Thyroid gland (tissue), 4 donors: ENCODE measurements at regions not wholly inside any gene's neighbourhood (a gene's known extent, or its start where the extent isn't known, plus 50 kb on each side); places are given as distances from the start of the nearest gene placed in this dataset.

ENCODE experiments used
- DNase-seq, 2 donors: peaks; one replicate each; pipeline ENCODE4 v3.0.0-alpha.2; 2019
- H3K27ac ChIP-seq, 3 donors: fragments of 200-600 bp; sonication (generic); 1 replicate in 2 of 3; 2 replicates in 1 of 3; pipeline ENCODE4 v1.5.1; 2016 to 2019; ENCODE audit warnings: mild to moderate bottlenecking in 1 of 3, moderate library complexity in 1 of 3
- H3K27me3 ChIP-seq: fragments of 200-600 bp; sonication (generic); one replicate; pipeline ENCODE4 v1.5.1; 2019
- H3K36me3 ChIP-seq, 2 donors: fragments of 200-600 bp; sonication (generic); one replicate each; pipeline ENCODE4 v1.5.1; 2016 to 2019
- H3K4me1 ChIP-seq, 2 donors: fragments of 200-600 bp; sonication (generic); one replicate each; pipeline ENCODE4 v1.5.1; 2017 to 2019
- H3K4me3 ChIP-seq, 3 donors: fragments of 200-600 bp; sonication (generic); replicated peaks in 1 of 3; 1 replicate in 2 of 3; 2 replicates in 1 of 3; pipeline ENCODE4 v1.5.1; 2016; ENCODE audit warnings: mild to moderate bottlenecking in 1 of 3
- H3K9me3 ChIP-seq: fragments of 200-600 bp; sonication (generic); one replicate; pipeline ENCODE4 v1.5.1; 2017
- POLR2A ChIP-seq, 2 donors: fragments of 450-650 bp; IDR thresholded peaks; one replicate each; pipeline ENCODE4 v1.6.1; 2017; ENCODE audit warnings: antibody characterized with exemption in 2 of 2, mild to moderate bottlenecking in 2 of 2, moderate library complexity in 1 of 2
- WGBS, 2 donors: methylation state at CpG; one replicate each; pipeline ENCODE4 v1.1.5; 2017; 5-methylcytosine and 5-hydroxymethylcytosine counted together
- intact Hi-C: fragments of 100-400 bp; cut with DNase I; formaldehyde crosslinking; loops from one replicate; pipeline ENCODE4 v1.15.1; 2023
- TF ChIP-seq, protein P1 (sequence below), 6 experiments: fragments of 200-600 bp in 3 of 6; fragments of 450-650 bp in 3 of 6; sonication (generic) in 3 of 6; IDR thresholded peaks; one replicate each; pipeline ENCODE4 v1.5.1; 2016 to 2019; ENCODE audit warnings: antibody characterized with exemption in 6 of 6, mild to moderate bottlenecking in 2 of 6, inconsistent platforms in 1 of 6, moderate library complexity in 1 of 6

DNA sequence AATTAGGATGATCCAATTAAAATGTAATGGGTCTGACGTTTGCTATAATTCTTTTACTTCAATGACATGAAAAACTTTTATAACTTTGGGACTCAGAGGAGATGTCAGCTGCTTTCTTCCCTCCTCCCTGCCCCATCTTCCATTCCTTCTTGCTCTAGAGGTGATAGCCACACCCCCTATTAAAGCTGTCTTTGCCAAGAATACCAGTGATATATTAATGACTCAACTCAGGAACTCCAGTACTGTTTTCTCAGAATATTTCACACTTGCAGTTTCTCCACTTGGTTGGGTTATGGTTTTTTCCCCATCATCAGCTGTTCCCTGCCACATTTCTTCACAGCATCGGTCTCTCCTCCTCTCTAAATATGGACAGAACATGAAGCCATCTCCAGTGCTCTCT, 184.0 kb downstream of the KCNE4 start:
- DNase-seq = no peak
- no peak overlapping the region for H3K27ac ChIP-seq
- H3K4me3 ChIP-seq = no peak overlapping the region
- intact Hi-C loops = no loop called here
- 82 to 84% methylated on average over 2 of the region's 2 CpGs for WGBS, 2 donors
- H3K4me1 ChIP-seq = no peaks in the 10 kb centered on the region
- no peaks in the 10 kb centered on the region for H3K9me3 ChIP-seq
- H3K27me3 ChIP-seq = no peaks in the 10 kb centered on the region
- H3K36me3 ChIP-seq = no peaks in the 10 kb centered on the region
- no peak for TF ChIP-seq POLR2A (IDR thresholded peaks at IDR 0.05)
- TF ChIP-seq, protein P1, sequence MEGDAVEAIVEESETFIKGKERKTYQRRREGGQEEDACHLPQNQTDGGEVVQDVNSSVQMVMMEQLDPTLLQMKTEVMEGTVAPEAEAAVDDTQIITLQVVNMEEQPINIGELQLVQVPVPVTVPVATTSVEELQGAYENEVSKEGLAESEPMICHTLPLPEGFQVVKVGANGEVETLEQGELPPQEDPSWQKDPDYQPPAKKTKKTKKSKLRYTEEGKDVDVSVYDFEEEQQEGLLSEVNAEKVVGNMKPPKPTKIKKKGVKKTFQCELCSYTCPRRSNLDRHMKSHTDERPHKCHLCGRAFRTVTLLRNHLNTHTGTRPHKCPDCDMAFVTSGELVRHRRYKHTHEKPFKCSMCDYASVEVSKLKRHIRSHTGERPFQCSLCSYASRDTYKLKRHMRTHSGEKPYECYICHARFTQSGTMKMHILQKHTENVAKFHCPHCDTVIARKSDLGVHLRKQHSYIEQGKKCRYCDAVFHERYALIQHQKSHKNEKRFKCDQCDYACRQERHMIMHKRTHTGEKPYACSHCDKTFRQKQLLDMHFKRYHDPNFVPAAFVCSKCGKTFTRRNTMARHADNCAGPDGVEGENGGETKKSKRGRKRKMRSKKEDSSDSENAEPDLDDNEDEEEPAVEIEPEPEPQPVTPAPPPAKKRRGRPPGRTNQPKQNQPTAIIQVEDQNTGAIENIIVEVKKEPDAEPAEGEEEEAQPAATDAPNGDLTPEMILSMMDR (IDR thresholded peaks at IDR 0.05) = no peak

DNA sequence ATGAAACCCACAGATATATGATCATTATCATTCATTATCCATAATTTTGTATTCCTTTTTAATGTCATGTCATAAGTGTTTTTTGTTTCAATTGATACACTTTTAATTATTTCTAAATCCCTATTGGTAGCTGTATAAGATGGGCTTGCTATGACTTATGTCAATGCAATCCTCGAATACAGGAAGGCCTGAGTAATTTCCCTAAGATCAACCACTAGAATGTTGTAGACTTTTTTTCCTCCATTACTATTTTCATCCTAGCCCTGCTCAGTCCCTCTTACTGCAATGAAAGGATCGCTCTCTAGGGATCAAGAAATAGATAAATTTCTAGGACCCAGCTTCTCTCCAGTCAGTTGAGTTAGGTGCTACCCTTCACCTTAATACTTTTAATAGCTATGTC, 186.3 kb downstream of the KCNE4 start:
- Histone ChIP-seq H3K27me3 (no peaks in the 10 kb centered on the region), H3K36me3 (no peaks in the 10 kb centered on the region), H3K27ac (no peak overlapping the region), H3K4me3 (no peak overlapping the region), H3K4me1 (no peaks in the 10 kb centered on the region), H3K9me3 (no peaks in the 10 kb centered on the region)
- no peak for TF ChIP-seq POLR2A (IDR thresholded peaks at IDR 0.05)
- TF ChIP-seq, protein P1 (IDR thresholded peaks at IDR 0.05) = no peak
- WGBS, 2 donors = 91% methylated on average over 2 of the region's 2 CpGs
- intact Hi-C loops = no loop called here
- DNase-seq = no peak

DNA sequence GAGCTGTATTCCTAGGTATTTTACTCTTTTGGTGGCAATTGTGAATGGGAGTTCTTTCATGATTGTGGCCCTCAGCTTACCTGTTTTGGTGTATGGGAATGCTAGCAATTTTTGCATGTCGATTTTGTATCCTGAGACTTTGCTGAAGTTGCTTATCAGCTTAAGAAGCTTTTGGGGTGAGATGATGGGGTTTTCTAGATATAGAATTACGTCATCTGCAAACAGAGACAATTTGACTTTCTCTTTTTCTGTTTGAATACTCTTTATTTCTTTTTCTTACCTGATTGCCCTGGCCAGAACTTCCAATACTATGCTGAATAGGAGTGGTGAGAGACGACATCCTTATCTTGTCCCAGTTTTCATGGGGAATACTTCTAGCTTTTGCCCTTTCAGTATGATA, 191.2 kb downstream of the KCNE4 start:
- Histone ChIP-seq H3K9me3 (no peaks in the 10 kb centered on the region), H3K4me1 (no peaks in the 10 kb centered on the region), H3K27me3 (no peaks in the 10 kb centered on the region), H3K36me3 (no peaks in the 10 kb centered on the region), H3K27ac (no peak overlapping the region), H3K4me3 (no peak overlapping the region)
- no peak for TF ChIP-seq POLR2A (IDR thresholded peaks at IDR 0.05)
- TF ChIP-seq, protein P1 (IDR thresholded peaks at IDR 0.05) = no peak
- no peak for DNase-seq
- 88 to 92% methylated on average over 3 of the region's 3 CpGs for WGBS, 2 donors
- intact Hi-C loops = no loop called here

DNA sequence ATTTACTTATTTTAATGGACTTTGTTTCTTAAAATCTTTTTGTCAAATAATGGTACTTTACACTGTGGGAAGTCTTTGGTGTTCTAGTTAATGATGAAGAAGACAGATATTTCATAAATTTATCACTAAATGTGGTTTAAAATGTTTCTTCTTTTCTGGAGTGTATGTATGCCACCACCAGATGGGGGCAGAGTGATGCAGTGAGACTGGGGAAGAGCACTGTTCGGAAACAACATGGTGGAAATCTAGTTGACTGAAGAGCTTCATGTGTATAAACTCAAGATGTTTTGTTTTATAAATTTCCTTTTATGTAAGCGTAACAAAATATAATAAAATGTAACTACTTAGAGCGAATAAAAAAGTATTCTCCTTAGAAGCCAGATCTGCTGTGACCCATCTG, 195.1 kb downstream of the KCNE4 start:
- Histone ChIP-seq H3K36me3 (no peaks in the 10 kb centered on the region), H3K4me1 (no peaks in the 10 kb centered on the region), H3K9me3 (no peaks in the 10 kb centered on the region), H3K4me3 (no peak overlapping the region), H3K27ac (no peak overlapping the region), H3K27me3 (no peaks in the 10 kb centered on the region)
- no peak for DNase-seq
- TF ChIP-seq, protein P1 (IDR thresholded peaks at IDR 0.05) = no peak
- TF ChIP-seq POLR2A (IDR thresholded peaks at IDR 0.05) = no peak
- 95 to 96% methylated on average over 3 of the region's 3 CpGs for WGBS, 2 donors
- intact Hi-C loops = no loop called here

DNA sequence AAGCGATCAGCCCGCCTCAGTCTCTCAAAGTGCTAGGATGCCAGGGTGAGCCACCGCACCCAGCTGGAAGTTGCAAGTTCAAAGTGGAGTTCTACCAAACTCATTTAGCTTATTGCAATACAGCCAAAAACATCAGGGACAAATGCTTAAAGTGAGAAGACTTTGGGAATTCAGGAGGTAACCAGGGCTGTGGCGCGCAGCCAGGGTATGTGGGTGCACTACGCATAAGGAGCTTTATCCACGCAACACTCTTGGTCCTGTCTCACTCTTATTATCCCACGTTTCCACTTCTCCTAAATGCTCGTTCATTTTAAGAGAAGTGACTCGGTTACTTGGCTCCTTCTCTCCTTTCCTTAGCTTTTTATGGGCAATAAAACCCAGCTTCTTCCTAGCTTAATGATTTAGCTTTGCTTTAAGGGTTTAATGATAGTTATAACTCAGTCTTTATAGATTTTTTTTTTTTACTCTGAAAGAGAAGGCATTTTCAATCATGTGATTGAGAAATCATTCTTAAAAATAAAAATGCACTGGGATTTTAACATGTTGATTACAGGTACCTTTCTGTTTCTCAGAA, 199.8 kb downstream of the KCNE4 start:
- Histone ChIP-seq H3K4me3 (no peak overlapping the region), H3K9me3 (no peaks in the 10 kb centered on the region), H3K36me3 (no peaks in the 10 kb centered on the region), H3K27me3 (no peaks in the 10 kb centered on the region), H3K27ac (no peak overlapping the region), H3K4me1 (no peaks in the 10 kb centered on the region)
- WGBS, 2 donors = 90 to 91% methylated on average over 10 of the region's 10 CpGs
- no peak for TF ChIP-seq POLR2A (IDR thresholded peaks at IDR 0.05)
- TF ChIP-seq, protein P1 (IDR thresholded peaks at IDR 0.05) = no peak
- intact Hi-C loops = no loop called here
- DNase-seq = no peak
